ENCODE measurements at regions not wholly inside any gene's neighbourhood (a gene's known extent, or its start where the extent isn't known, plus 50 kb on each side); places are given as distances from the start of the nearest gene placed in this dataset.

DNA sequence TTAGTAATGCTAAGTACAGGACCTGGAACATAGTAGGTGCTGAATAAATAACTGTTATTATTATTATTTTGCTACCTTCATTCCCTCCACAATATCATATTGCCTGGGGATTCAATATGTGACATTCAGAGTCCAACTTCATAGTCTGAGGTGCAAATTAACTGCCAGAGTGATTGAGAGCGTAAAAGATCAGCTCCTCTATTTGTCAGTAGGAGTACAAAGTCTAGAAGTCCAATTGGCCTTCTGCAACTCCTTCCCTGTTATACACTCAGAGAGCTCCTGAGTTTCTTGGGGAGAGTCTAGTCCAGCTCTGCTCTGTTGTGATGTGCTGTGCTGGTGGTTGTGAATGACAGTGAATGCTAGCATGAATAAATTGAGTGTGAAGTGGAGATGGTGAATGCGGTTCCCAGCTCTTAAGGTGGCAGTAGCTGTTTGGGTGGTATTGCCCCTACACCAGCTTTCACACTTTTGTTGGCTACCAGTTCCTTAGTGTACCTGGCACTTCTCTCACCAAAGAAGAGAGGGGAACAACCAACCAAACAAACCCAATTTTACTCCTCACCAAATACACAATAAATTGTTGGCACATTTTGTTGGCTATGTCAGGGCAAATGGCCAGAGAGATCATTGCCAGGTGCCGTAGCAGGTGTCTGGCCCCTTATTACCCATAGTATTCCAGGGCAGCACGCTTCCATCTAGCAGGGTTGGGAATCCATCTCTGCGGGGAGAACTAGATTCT lies 270.1 kb upstream of the TBL1XR1 start:
- no peak overlapping the region for H3K27ac ChIP-seq
- no peaks in the 10 kb centered on the region for H3K9me3 ChIP-seq
- no peak overlapping the region for H3K4me3 ChIP-seq
- TF ChIP-seq CTCF (IDR thresholded peaks at IDR 0.05): no peak
- no peak for TF ChIP-seq POLR2A (IDR thresholded peaks at IDR 0.05)
- TF ChIP-seq POLR2AphosphoS5 (IDR thresholded peaks at IDR 0.05): no peak
- intact Hi-C loops (cut with DNase I; ENCODE audit: low total_unique reads): no loop called here
- DNase-seq (ENCODE audit: low spot score in 2 of 2): no peak
- no peaks in the 10 kb centered on the region for H3K36me3 ChIP-seq
- H3K27me3 ChIP-seq: no peaks in the 10 kb centered on the region
- H3K4me1 ChIP-seq: no peaks in the 10 kb centered on the region

DNA sequence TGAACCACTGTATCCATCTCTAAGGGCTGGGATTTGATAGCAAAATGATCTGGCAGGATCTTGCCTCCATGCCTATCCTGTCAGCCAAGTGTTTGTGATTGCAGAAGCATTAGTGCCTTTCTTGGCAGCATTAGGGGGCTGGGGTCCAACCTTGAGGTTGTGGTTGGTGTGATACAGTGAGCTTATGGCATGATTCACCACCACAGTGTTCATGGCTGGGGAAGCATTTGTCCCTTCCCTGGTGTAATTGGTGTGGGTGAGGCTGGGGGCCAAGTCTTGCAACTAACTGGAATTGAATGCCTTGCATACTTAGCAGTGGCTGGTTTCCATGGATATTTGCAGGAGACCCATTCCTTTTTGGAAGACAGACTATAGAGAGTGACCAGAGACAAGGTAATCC lies 271.0 kb upstream of the TBL1XR1 start:
- no peak overlapping the region for H3K4me3 ChIP-seq
- no peak overlapping the region for H3K27ac ChIP-seq
- no peak for DNase-seq (ENCODE audit: low spot score in 2 of 2)
- intact Hi-C loops (cut with DNase I; ENCODE audit: low total_unique reads): no loop called here
- TF ChIP-seq CTCF (IDR thresholded peaks at IDR 0.05) (no peak), POLR2A (IDR thresholded peaks at IDR 0.05) (no peak), POLR2AphosphoS5 (IDR thresholded peaks at IDR 0.05) (no peak)
- H3K27me3 ChIP-seq: no peaks in the 10 kb centered on the region
- no peaks in the 10 kb centered on the region for H3K9me3 ChIP-seq
- no peaks in the 10 kb centered on the region for H3K36me3 ChIP-seq
- H3K4me1 ChIP-seq: no peaks in the 10 kb centered on the region

DNA sequence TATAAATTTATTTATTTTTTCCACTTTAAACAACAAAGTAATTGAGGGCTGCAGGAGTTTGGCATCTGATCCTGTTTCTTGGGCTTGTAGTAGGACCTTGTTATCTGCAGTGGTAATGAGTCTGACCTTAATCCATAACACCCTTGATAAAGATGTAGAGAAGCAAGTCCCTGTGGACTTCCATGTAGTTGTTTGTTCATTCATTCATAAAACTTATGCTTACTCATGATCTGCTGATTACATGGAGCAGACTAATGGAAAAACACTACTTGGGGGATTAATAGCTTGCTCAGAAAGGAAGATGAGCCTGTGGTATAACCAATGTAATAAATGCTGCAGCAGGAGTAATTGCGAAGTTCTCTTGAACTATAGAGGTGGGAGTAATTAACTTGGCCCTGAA lies 271.5 kb upstream of the TBL1XR1 start:
- Histone ChIP-seq H3K27ac (no peak overlapping the region), H3K27me3 (no peaks in the 10 kb centered on the region), H3K4me3 (no peak overlapping the region), H3K4me1 (no peaks in the 10 kb centered on the region), H3K9me3 (no peaks in the 10 kb centered on the region), H3K36me3 (no peaks in the 10 kb centered on the region)
- TF ChIP-seq CTCF (IDR thresholded peaks at IDR 0.05): no peak
- no peak for TF ChIP-seq POLR2A (IDR thresholded peaks at IDR 0.05)
- no peak for TF ChIP-seq POLR2AphosphoS5 (IDR thresholded peaks at IDR 0.05)
- intact Hi-C loops (cut with DNase I; ENCODE audit: low total_unique reads): no loop called here
- DNase-seq (ENCODE audit: low spot score in 2 of 2): no peak

- Histone ChIP-seq H3K4me1 (no peaks in the 10 kb centered on the region), H3K4me3 (no peak overlapping the region), H3K27me3 (no peaks in the 10 kb centered on the region), H3K27ac (no peak overlapping the region), H3K36me3 (no peaks in the 10 kb centered on the region), H3K9me3 (no peaks in the 10 kb centered on the region)
- intact Hi-C loops (cut with DNase I; ENCODE audit: low total_unique reads): no loop called here
- TF ChIP-seq CTCF (IDR thresholded peaks at IDR 0.05) (no peak), POLR2A (IDR thresholded peaks at IDR 0.05) (no peak), POLR2AphosphoS5 (IDR thresholded peaks at IDR 0.05) (no peak)
- no peak for DNase-seq (ENCODE audit: low spot score in 2 of 2)
Measured at GRCh38 chr3:177469216-177469615, 271.9 kb upstream of the TBL1XR1 start.

DNA sequence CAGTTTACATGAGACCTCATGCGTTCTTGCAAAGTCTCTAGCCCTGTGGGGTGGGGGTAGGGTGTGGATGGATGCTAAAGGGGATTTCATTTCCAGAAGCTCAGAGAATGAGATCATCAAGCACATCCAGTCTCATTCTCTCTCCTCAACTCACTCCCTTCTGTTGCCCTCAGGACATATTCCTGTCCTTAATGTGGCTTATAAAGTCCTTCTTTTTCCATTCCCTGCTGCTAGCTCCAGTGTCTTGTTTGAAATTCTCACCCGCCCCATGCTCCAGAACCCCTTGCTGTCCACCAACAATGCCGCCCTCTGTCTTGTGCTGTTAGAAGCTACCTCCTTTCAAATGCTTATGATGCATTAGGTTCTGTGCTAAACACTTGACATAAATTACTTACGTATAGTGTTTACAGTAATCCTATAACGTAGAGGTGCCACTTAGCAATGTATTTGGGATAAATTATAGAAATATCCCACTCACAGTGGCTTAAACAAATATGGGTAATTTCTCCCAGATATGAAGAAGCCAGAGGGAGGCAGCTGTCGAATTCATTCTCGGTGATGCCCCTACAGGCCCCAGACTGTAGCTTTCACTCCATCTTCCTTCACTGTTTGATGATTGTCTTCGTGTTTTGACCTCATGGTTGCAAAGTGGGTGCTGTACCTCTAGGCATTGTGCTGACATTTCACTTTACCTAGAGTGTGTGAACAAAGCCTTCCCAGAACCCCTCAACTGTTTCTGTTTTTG lies 273.1 kb upstream of the TBL1XR1 start:
- no peaks in the 10 kb centered on the region for H3K9me3 ChIP-seq
- H3K27me3 ChIP-seq: no peaks in the 10 kb centered on the region
- H3K27ac ChIP-seq: no peak overlapping the region
- no peak overlapping the region for H3K4me3 ChIP-seq
- no peak for TF ChIP-seq CTCF (IDR thresholded peaks at IDR 0.05)
- TF ChIP-seq POLR2AphosphoS5 (IDR thresholded peaks at IDR 0.05): no peak
- TF ChIP-seq POLR2A (IDR thresholded peaks at IDR 0.05): no peak
- H3K4me1 ChIP-seq: no peaks in the 10 kb centered on the region
- H3K36me3 ChIP-seq: no peaks in the 10 kb centered on the region
- DNase-seq (ENCODE audit: low spot score in 2 of 2): no peak
- intact Hi-C loops (cut with DNase I; ENCODE audit: low total_unique reads): no loop called here

Data from breast epithelium (tissue), 4 donors.